GM19397 (cell line): ENCODE measurements at regions not wholly inside any gene's neighbourhood (a gene's known extent, or its start where the extent isn't known, plus 50 kb on each side); places are given as distances from the start of the nearest gene placed in this dataset.
"Not testable (repeated sequence)": the region's sequence is repeated elsewhere in the genome, so short reads cannot be mapped to it uniquely, and the experiment has no call there.

Experiments used
- ATAC-seq: cut with Tn5 transposase; IDR thresholded peaks from one replicate; pipeline ENCODE4 v1.9.1; 2021; ENCODE audit warnings: mild to moderate bottlenecking, moderate library complexity; ENCODE audit not compliant: unreplicated experiment

- peak; percentile 94 for ATAC-seq
Measured at GRCh38 chr11:16605894-16606783, 132.3 kb upstream of the C11orf58 start.

- ATAC-seq: no peak
Measured at GRCh38 chr11:16605389-16605893, 133.0 kb upstream of the C11orf58 start.

- no peak for ATAC-seq
Measured at GRCh38 chr11:16604794-16605388, 133.6 kb upstream of the C11orf58 start.

- no peak for ATAC-seq
Measured at GRCh38 chr11:16603890-16604793, 134.3 kb upstream of the C11orf58 start.

- ATAC-seq: no peak
Measured at GRCh38 chr11:16603245-16603644, 135.2 kb upstream of the C11orf58 start.

GRCh38 chr11:16598906-16599305 lies 139.5 kb upstream of the C11orf58 start:
- no peak for ATAC-seq

- no peak for ATAC-seq
Measured at GRCh38 chr11:16598032-16598431, 140.4 kb upstream of the C11orf58 start.

- no peak for ATAC-seq
Measured at GRCh38 chr11:16596231-16596630, 142.2 kb upstream of the C11orf58 start.

- ATAC-seq: no peak
Measured at GRCh38 chr11:16591157-16591556, 147.3 kb upstream of the C11orf58 start.

- no peak for ATAC-seq
Measured at GRCh38 chr11:16587670-16588069, 150.8 kb upstream of the C11orf58 start.

- no peak for ATAC-seq
Measured at GRCh38 chr11:16584569-16584968, 153.9 kb upstream of the C11orf58 start.

GRCh38 chr11:16581078-16581477 lies 157.4 kb upstream of the C11orf58 start:
- not testable (repeated sequence) for ATAC-seq

GRCh38 chr11:16577490-16577889 lies 161.0 kb upstream of the C11orf58 start:
- ATAC-seq: no peak

- not testable (repeated sequence) for ATAC-seq
Measured at GRCh38 chr11:16574889-16575288, 163.6 kb upstream of the C11orf58 start.

GRCh38 chr11:16572945-16573344 lies 165.5 kb upstream of the C11orf58 start:
- ATAC-seq: no peak

- ATAC-seq: no peak
Measured at GRCh38 chr11:16561150-16561549, 177.3 kb upstream of the C11orf58 start.

- no peak for ATAC-seq
Measured at GRCh38 chr11:16558494-16558893, 180.0 kb upstream of the C11orf58 start.

GRCh38 chr11:16555956-16556355 lies 182.5 kb upstream of the C11orf58 start:
- no peak for ATAC-seq

GRCh38 chr11:16554361-16554760 lies 184.1 kb upstream of the C11orf58 start:
- ATAC-seq: no peak

GRCh38 chr11:16547879-16548278 lies 190.6 kb upstream of the C11orf58 start:
- no peak for ATAC-seq

- ATAC-seq: no peak
Measured at GRCh38 chr11:16543642-16544041, 187.3 kb upstream of the SOX6 start.
